ENCODE measurements at regions not wholly inside any gene's neighbourhood (a gene's known extent, or its start where the extent isn't known, plus 50 kb on each side); places are given as distances from the start of the nearest gene placed in this dataset.
"Not testable (repeated sequence)": the region's sequence is repeated elsewhere in the genome, so short reads cannot be mapped to it uniquely, and the experiment has no call there.

DNA sequence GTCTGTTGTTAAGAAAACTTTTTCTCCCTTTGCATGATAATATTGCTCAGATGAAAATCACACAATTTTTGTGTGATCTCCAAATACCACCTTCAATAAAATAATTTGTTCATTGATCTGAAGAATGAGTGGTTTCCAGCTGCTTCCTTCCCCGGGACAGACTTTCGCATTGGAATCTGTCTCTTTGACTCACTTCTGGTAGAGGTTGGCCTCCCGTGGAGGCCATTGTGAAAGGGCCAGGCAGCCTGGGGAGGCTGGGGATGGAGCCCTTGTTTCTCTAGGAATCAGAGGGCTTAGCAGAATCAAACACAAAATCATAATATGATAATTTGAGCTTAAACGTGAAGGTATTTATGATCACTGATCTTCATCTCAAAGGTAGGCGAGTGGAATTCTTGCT, 135.0 kb upstream of the ZNF536 start:
- DNase-seq (no peak), ATAC-seq (ENCODE audit: poor library complexity) (no peak)
- intact Hi-C loops (cut with DNase I): no loop called here

DNA sequence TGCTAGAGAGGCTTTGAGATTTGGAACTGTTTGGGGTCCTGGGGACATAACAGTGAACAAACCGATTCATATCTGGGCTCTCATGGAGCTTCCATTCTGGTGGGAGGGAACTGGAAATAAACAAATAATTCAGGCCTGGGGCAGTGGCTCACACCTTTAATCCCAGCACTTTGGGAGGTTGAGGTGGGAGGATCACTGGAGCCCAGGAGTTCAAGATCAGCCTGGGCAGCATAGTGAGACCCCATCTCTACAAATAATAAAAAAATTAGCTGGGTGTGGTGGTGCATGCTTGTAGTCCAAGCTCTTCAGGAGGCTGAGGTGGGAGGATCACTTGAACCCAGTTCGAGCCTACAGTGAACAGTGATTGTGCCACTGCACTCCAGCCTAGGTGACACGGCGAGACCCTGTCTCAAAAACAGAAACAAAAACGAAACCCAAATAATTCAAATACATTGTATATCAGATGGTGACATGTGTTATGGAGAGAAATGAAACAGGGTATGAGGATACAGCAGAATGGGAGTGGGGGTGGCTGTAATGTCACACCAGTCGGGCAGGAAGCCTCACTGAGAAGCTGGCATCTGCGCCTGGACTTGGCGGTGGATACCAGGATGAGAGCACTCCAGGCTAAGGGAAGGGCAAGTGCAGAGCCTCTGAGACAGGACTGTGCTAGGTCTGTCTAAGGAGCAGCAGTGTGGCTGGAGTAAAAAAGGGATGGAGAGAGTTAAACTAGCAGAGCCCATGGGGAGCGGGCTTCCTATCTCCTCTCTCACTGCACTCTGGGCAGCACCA, 131.1 kb upstream of the ZNF536 start:
- DNase-seq: no peak
- intact Hi-C loops (cut with DNase I): no loop called here
- ATAC-seq (ENCODE audit: poor library complexity): peak; percentile 60

DNA sequence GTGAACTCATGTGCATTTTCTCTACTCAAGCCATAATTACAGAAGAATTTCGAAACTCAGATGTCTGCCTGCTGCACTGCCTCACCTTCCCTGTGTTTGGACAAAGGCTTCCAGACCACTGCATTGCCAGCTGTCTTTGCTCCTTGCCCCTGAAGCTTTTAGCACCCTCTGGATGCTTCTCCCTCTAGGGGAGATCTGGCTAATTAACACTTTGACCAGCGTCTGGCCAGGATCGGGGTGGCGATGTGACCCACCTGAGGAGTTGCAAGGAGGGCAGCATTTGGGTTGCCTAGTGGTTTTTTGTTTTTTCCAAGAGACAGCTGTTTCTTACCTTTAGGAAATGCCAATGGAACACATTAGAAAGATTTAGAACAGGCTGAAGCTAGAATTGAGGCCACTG, 127.7 kb upstream of the ZNF536 start:
- ATAC-seq (ENCODE audit: poor library complexity): no peak
- intact Hi-C loops (cut with DNase I): no loop called here

DNA sequence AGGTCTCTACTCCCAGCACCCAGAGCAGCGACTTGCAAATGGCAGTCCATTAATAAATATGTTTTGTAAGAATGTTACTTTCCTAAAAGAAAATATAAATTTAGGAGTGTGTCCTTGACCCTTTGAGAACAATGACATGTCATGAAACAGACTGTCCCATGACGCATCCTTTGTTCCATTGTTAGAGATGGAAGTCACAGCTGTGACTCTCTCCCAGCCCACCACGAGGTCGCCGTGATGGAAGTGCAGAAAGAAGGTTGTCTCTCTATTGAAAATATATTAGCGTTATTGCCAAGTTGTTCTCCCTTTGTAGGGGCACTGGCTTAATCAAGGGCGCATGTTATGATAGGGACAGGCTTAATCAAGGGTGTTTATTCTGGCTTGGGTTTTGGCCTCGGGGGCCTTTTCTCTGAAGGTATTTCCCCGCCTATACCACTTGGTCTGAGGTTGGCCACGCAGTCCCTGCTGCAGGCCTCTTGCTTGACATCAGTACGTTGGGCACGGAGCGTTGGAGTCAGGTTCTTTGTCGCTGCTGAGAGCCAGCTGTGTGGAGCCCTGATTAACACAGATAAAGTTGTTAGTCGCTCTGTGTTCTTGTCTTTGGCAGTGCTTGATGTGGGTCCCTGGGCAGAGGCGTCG, 126.7 kb upstream of the ZNF536 start:
- ATAC-seq (ENCODE audit: poor library complexity) (no peak), DNase-seq (no peak)
- intact Hi-C loops (cut with DNase I): no loop called here

More for the DNA sequence above, 127.7 kb upstream of the ZNF536 start:
- DNase-seq: no peak

DNA sequence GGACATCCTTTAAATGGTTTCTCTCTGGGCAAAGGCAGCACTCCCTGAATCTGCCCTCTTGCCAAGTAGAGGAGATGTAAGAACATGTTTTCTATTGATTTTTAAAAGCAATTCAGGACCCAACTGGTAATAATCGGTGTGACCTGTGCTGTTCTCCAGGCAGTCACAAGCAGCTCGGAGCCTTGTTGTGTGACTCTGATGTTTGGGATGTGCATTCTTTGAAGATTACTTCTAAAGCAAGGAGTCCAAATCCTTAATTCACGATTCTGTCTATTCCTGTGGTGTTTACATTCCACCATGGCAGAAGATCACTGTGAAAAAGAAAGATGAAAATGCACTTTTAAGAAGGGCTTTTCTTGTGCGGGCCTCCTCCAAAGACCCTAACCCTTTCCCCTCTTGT, 122.3 kb upstream of the ZNF536 start:
- intact Hi-C loops (cut with DNase I): no loop called here
- DNase-seq (no peak), ATAC-seq (ENCODE audit: poor library complexity) (no peak)

DNA sequence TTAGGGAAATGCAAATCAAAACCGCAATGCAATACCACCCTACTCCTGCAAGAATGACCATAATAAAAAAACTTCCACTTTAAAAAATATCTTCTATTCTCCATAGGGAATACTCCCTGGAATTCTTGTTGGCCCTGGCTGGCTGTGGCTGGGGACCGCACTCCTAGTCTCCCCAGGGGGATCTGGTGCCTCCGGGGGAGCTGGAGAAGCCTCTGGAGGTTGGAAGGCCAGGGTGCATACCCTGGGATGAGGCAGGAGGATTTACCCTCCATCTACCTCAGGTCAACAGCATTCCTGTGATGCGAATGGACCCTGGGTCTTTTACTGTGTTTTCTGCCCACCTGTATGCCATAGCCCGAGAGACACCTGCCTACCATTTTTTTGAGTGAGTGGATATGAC, 120.0 kb upstream of the ZNF536 start:
- no peak for DNase-seq
- no peak for ATAC-seq (ENCODE audit: poor library complexity)
- intact Hi-C loops (cut with DNase I): no loop called here

DNA sequence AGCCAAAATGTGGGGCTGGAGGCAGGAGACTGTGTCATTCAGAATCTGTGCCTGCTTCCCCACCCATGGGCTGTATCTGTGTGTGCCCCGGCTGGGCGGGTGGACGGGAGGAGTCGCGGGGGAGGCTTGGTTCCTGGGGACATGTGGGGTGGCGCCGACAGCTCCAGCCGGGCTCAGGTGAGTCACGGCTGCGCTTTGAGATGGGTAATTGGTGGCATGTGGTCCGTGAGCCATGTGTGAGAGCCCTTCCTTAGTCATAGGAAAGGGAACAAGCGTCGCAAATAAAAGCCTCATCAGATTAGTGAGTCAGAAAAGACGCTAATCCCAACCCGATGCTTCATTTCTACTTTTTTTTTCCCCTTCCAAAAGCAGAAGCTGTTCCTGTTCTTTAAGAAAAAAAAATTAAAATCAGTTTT, 118.6 kb upstream of the ZNF536 start:
- DNase-seq (no peak), ATAC-seq (ENCODE audit: poor library complexity) (no peak)
- intact Hi-C loops (cut with DNase I): no loop called here

DNA sequence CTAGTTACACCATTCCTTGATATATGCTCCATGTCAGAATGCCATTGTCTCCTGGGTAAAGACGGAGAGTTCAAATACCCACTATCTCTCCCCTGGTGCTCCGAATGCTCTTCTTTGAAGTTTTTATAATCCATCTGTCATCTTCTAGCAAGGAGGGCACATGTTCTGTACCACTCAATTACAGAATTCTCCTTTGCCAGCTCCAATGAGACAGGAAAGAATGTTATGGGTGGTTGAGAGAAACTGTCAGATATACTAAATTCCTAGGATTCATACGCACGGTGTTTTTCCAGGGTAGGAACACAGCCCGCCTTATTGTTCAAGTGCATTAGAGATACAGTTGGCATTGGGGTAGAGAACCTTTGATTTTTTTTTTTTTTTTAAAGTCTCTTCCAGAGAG, 118.0 kb upstream of the ZNF536 start:
- intact Hi-C loops (cut with DNase I): no loop called here
- no peak for ATAC-seq (ENCODE audit: poor library complexity)
- no peak for DNase-seq

DNA sequence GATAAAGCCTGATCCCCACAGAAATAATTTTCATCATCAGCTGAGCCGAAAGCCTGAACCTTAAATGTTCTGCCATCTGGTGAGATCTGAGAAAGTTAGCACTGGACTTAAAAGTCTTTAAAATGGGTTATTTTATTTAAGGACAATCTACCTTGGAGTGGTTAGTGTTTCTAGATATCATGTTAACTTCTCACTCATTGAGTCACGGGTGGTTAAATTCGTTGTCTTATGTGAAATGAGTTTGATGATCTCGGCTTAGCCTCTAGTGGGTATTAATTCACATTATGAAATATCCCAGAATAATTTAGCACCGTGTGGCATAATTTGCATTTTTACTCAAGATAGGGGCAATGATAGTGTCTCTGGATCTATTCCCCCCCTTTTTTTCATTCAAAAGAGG, 117.4 kb upstream of the ZNF536 start:
- ATAC-seq (ENCODE audit: poor library complexity): no peak
- no peak for DNase-seq
- intact Hi-C loops (cut with DNase I): no loop called here

DNA sequence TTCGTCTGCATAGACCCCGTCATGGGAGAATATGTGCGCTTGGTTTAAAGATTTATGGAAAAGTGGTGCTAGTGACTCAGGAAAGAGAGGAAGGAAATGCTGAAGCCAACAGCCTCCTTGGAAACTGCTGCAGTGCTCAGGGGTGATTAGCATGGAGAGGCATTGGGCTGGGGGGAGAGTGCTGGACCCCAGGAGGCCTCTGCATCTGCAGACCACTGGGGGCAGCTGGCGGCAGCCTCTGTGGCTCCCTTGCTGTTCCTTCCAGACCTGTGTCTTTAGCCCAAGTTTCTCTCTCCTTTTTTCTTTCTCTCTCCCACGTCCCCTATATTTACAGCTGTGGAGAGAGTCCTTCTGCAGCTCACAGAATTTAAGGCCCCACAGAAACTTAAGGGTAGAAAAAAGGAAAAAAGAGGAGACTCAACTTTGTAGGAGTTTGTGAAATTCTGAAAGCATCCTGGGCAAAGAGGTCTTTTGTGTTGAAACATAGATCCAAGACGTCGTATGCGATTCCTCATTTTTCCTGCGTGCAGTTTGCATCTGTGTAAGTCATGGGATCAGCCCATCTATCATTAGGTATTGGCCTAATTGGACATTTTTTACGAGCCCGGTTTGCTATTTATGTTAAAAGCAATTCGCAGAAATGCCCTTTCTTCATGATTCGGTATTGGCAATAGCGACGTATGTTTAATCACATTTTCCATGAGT, 116.2 kb upstream of the ZNF536 start:
- ATAC-seq (ENCODE audit: poor library complexity): no peak
- intact Hi-C loops (cut with DNase I): no loop called here
- DNase-seq: no peak

DNA sequence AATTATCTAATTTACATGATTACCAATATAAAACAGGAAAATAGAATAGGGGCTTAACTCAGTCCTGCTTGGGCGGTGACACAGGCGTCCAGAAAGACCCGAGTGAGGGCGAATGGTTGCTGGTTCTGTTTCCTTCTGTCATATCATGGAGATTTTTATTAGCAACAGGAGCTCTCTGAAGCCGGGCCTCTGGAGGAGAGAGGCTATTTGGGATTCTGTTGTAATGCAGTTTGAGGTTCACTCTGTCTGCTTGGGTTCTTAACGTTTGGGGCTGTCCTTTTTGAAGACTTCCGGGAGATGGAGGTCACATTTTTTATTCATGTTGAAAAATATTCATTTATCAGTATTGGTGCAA, 115.7 kb upstream of the ZNF536 start:
- intact Hi-C loops (cut with DNase I): no loop called here
- no peak for ATAC-seq (ENCODE audit: poor library complexity)
- no peak for DNase-seq

DNA sequence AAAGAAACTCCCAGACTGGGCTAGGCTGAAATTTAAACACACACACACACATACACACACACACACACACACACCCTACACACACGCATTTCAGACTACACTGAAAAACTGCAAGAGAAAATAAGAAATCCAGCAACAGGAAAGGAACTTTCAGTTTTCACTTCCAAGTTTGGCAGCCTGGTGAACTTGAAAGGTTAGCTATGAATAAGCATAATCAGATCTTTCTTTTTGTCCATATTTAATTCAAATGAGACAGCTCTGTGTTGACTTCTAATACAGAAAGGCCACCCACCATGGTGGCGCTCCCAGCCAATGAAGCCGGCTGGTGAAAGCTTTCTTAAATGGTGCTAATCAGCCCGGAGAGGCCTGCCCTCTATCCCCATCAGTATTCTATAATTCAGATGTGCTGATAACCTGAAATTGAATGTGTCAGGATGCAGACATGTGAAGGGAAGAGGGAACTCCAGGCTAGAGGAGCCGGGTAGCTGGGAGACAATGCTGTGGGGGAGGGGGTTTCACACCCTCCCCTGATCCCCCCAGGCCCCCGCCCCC, 108.3 kb upstream of the ZNF536 start:
- ATAC-seq (ENCODE audit: poor library complexity): no peak
- intact Hi-C loops (cut with DNase I): no loop called here

DNA sequence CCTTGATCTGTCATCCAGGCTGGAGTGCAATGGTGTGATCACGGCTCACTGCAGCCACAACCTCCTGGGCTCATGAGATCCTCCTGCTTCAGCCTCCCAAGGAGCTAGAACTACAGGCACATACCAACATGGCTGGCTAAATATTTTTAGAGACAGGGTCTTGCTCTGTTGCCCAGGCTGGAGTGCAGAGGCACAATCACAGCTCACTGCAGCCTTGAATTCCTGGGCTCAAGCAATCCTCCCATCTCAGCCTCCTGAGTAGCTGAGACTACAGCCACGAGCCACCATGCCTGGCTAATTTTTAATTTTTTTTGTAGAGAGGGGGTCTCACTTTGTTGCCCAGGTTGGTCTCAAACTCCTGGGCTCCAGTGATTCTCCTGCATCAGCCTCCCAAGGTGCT, 106.3 kb upstream of the ZNF536 start:
- ATAC-seq (ENCODE audit: poor library complexity); DNase-seq; intact Hi-C loops (cut with DNase I): not testable (repeated sequence)

More for the DNA sequence above, 108.3 kb upstream of the ZNF536 start:
- DNase-seq: no peak

DNA sequence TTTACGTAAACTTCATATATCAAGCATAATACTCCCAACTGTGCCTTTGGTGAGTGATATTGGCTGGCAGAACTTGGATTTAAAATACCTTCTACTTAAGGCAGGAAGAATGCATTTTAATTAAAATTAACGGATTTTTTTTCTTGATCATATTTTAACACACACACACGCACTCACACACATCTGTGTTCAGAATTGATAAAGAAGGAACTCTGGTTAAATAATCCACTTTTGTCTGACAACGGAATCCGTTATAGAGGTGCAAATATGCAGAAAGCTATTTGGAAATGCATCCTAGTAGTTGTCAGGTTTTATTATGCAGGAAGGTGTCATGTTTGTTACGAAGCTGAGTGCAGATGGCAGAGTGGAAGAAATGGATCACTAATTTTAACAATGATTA, 105.5 kb upstream of the ZNF536 start:
- intact Hi-C loops (cut with DNase I): no loop called here
- ATAC-seq (ENCODE audit: poor library complexity): no peak
- no peak for DNase-seq

DNA sequence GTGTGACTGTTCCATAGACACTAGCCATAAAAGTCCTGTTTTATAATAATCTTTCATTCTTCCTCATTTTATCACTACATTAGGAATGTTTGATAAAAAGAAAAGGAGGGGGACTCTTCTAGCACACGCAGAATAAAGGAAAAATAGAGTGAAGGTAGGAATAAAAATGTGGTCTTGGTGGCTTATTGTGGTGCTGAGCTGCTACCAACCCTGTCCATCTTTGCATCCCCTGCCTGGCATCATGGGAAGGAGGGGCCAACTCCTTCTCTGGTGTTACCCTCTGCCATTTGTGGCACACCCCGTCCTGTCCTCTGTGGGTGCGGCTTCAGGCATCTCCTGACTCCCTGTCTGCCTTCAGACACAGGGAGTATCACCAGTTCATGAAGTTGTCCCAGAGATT, 104.9 kb upstream of the ZNF536 start:
- ATAC-seq (ENCODE audit: poor library complexity): no peak
- DNase-seq: no peak
- intact Hi-C loops (cut with DNase I): no loop called here

DNA sequence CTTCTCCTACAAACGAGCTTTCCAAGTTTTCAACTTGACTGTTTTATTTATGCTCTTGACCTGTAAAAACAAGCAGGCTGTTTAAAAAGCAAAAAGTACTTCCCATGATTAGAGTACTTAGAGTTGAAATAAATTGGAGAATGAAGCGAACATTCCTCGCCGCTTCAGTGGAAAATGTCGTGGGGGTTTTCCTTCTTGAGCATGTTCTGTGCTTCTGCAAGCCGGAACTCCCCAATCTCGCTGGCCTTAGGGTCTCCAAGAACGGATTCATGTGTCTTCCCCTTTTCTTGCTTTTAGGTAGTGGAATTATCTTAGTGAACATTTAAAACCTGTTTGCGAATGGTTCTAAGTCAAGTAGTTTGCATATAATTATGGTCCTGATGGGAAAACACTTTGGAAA, 103.6 kb upstream of the ZNF536 start:
- DNase-seq (no peak), ATAC-seq (ENCODE audit: poor library complexity) (no peak)
- intact Hi-C loops (cut with DNase I): no loop called here

DNA sequence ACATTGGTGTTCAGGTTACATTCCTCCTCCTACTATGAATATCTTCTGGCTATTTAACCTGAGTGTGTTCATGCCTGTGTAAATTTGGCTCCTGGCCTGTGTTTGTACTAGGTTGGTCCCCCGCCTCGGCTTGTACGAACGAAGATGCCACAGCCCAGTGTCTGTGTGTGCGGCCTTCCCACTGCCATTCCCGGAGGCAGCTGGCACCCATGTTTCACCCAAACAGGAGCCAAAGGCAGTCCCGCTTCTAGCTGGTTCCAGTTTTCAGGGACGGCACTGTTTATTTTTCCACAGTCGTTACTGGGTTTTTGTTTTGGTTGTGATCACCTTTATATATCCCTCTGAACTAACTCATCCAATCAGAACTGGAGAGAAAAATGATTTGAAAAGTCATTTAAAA, 102.5 kb upstream of the ZNF536 start:
- intact Hi-C loops (cut with DNase I): no loop called here

DNA sequence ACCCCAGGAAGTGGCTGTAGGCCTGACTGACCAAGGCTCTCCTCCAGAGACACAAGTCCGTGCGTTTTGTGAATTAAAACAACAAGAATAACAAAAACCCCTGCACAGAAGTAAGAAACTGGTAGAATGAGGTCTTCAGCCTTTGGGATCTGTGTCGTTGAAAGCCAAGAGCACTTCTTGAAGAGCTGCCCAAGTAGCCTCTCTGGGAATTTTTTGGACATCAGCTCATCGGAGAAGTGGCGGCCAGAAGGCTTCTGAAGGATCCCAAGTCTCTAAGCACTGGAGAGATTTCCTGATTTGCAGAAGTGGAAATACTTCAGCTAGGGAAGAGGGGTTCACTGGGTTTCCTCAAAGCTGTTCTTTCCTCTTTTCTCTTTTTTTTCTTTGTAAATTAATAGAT, 100.4 kb upstream of the ZNF536 start:
- ATAC-seq (ENCODE audit: poor library complexity) (no peak), DNase-seq (no peak)
- intact Hi-C loops (cut with DNase I): no loop called here

More for the DNA sequence above, 102.5 kb upstream of the ZNF536 start:
- DNase-seq (no peak), ATAC-seq (ENCODE audit: poor library complexity) (no peak)

DNA sequence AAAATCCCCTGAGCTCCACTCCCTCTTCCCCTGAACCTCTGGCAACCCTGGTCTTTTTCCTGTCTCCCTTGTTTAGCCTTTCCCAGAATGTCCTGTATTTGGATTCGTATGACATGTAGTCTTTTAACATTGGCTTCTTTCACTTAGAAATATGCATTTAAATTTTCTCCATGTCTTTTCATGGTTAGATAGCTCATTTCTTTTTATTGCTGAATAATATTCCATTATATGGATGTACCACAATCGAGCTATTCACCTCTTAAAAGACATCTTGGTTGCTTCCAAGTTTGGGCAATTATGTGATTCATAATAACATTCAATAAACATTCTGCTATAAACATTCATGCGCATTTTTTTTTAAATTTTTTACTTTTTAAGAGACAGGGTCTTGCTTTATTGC, 99.6 kb upstream of the ZNF536 start:
- intact Hi-C loops (cut with DNase I): no loop called here
- DNase-seq (no peak), ATAC-seq (ENCODE audit: poor library complexity) (no peak)

DNA sequence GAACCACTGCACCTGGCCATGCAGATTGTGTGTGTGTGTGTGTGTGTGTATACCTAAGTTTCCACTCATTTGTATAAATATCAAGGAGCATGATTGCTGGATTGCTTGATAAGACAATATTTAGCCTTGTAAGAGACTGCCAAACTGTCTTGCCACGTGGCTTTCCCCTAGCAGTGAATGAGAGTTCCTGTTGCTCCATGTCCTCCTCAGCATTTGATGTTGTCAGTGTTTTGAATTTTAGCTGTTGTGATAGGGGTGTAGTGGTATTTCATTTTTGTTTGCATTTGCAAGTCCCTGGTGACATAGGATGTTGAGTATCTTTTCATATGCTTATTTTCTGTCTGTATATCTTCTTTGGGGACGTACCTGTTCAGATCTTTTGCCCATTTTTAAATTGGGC, 99.0 kb upstream of the ZNF536 start:
- no peak for ATAC-seq (ENCODE audit: poor library complexity)
- intact Hi-C loops (cut with DNase I): no loop called here
- no peak for DNase-seq
